Loucy (cell line): ENCODE measurements at regions not wholly inside any gene's neighbourhood (a gene's known extent, or its start where the extent isn't known, plus 50 kb on each side); places are given as distances from the start of the nearest gene placed in this dataset.

Source experiments
- H2AFZ ChIP-seq: fragments of 200-600 bp; sonication (generic); 2 replicates; pipeline ENCODE4 v1.6.0; 2016; ENCODE audit warnings: antibody characterized with exemption, mild to moderate bottlenecking, low read length, moderate library complexity
- H3F3A ChIP-seq: fragments of 200-600 bp; 2 replicates; pipeline ENCODE4 v1.6.0; 2016; ENCODE audit warnings: antibody characterized with exemption, low read depth, mild to moderate bottlenecking
- H3K27me3 ChIP-seq: fragments of 200-600 bp; sonication (generic); 2 replicates; pipeline ENCODE4 v1.6.1; 2014; ENCODE audit warnings: low read length, mild to moderate bottlenecking; ENCODE audit not compliant: insufficient read depth, poor library complexity, severe bottlenecking
- H3K36me3 ChIP-seq: fragments of 200-600 bp; sonication (generic); 2 replicates; pipeline ENCODE4 v1.6.1; 2016; ENCODE audit warnings: low read length; ENCODE audit not compliant: insufficient read depth
- H3K4me1 ChIP-seq: fragments of 200-600 bp; sonication (generic); 2 replicates; pipeline ENCODE4 v1.5.1; 2014; ENCODE audit warnings: low read length, mild to moderate bottlenecking; ENCODE audit not compliant: insufficient read depth, poor library complexity, severe bottlenecking
- H3K4me2 ChIP-seq: fragments of 200-600 bp; sonication (generic); 2 replicates; pipeline ENCODE4 v1.6.0; 2014; ENCODE audit warnings: antibody characterized with exemption, low read length, low read depth, mild to moderate bottlenecking; ENCODE audit not compliant: poor library complexity, severe bottlenecking
- H3K4me3 ChIP-seq: fragments of 200-600 bp; sonication (generic); 2 replicates; pipeline ENCODE4 v1.5.1; 2014; ENCODE audit warnings: low read length, mild to moderate bottlenecking, mixed read lengths; ENCODE audit not compliant: poor library complexity, severe bottlenecking
- H3K79me2 ChIP-seq: fragments of 200-600 bp; sonication (generic); 2 replicates; pipeline ENCODE4 v1.6.1; 2014; ENCODE audit warnings: low read length; ENCODE audit not compliant: insufficient read depth
- H3K9ac ChIP-seq: fragments of 200-600 bp; sonication (generic); 2 replicates; pipeline ENCODE4 v1.6.0; 2014; ENCODE audit warnings: mild to moderate bottlenecking, low read depth, low read length, moderate library complexity; ENCODE audit not compliant: poor library complexity, severe bottlenecking
- H3K9me2 ChIP-seq: fragments of 200-600 bp; sonication (generic); replicated peaks from 2 replicates; pipeline ENCODE4 v1.6.1; 2016; ENCODE audit warnings: low read depth, low read length, mixed read lengths
- H3K9me3 ChIP-seq: fragments of 200-600 bp; sonication (generic); 2 replicates; pipeline ENCODE4 v1.6.1; 2014; ENCODE audit warnings: mild to moderate bottlenecking, antibody characterized with exemption, low read length, low read depth; ENCODE audit not compliant: insufficient read depth
- H4K20me1 ChIP-seq: fragments of 200-600 bp; sonication (generic); 2 replicates; pipeline ENCODE4 v1.6.0; 2014; ENCODE audit warnings: antibody characterized with exemption, low read length, mild to moderate bottlenecking; ENCODE audit not compliant: insufficient read depth, poor library complexity, severe bottlenecking
- CTCF ChIP-seq: fragments of 200-600 bp; sonication (generic); conservative IDR thresholded peaks from 2 replicates; pipeline ENCODE4 v1.5.1; 2014; ENCODE audit warnings: mild to moderate bottlenecking, antibody characterized with exemption, low read length
- EZH2phosphoT487 ChIP-seq: fragments of 200-600 bp; IDR thresholded peaks from 2 replicates; pipeline ENCODE4 v1.6.1; 2018; ENCODE audit warnings: antibody characterized with exemption, mild to moderate bottlenecking, moderate library complexity, borderline replicate concordance

- H3K4me1 ChIP-seq = no peaks in the 10 kb centered on the region
- no peaks in the 10 kb centered on the region for H4K20me1 ChIP-seq
- no peaks in the 10 kb centered on the region for H3K27me3 ChIP-seq
- H2AFZ ChIP-seq = no peak overlapping the region
- no peak overlapping the region for H3K4me3 ChIP-seq
- no peaks in the 10 kb centered on the region for H3K9me2 ChIP-seq
- TF ChIP-seq EZH2phosphoT487 (no peak), CTCF (no peak)
- H3K36me3 ChIP-seq = no peaks in the 10 kb centered on the region
- no peak overlapping the region for H3K4me2 ChIP-seq
- H3K79me2 ChIP-seq = no peaks in the 10 kb centered on the region
- H3K9me3 ChIP-seq = no peaks in the 10 kb centered on the region
- no peak overlapping the region for H3K9ac ChIP-seq
- no peaks in the 10 kb centered on the region for H3F3A ChIP-seq
Measured at GRCh38 chr14:104424406-104425072, 155.0 kb upstream of the C14orf180 start.

- no peaks in the 10 kb centered on the region for H3K27me3 ChIP-seq
Measured at GRCh38 chr14:104425171-104425681, 154.3 kb upstream of the C14orf180 start.

GRCh38 chr14:104425763-104426646 lies 153.6 kb upstream of the C14orf180 start:
- Histone ChIP-seq H3K4me3 (no peak overlapping the region), H3K9me3 (no peaks in the 10 kb centered on the region), H3K9ac (no peak overlapping the region), H3K4me1 (no peaks in the 10 kb centered on the region), H3K4me2 (no peak overlapping the region), H2AFZ (no peak overlapping the region), H3K79me2 (no peaks in the 10 kb centered on the region), H3K9me2 (no peaks in the 10 kb centered on the region), H3K27me3 (no peaks in the 10 kb centered on the region), H3F3A (no peaks in the 10 kb centered on the region), H3K36me3 (no peaks in the 10 kb centered on the region), H4K20me1 (no peaks in the 10 kb centered on the region)
- no peak for TF ChIP-seq CTCF

More at GRCh38 chr14:104425171-104425681, 154.3 kb upstream of the C14orf180 start:
- no peaks in the 10 kb centered on the region for H3K4me1 ChIP-seq
- H3K4me3 ChIP-seq = no peak overlapping the region
- no peak overlapping the region for H3K4me2 ChIP-seq
- H4K20me1 ChIP-seq = no peaks in the 10 kb centered on the region
- H3F3A ChIP-seq = no peaks in the 10 kb centered on the region
- no peaks in the 10 kb centered on the region for H3K36me3 ChIP-seq
- TF ChIP-seq CTCF (no peak), EZH2phosphoT487 (no peak)
- H3K9me3 ChIP-seq = no peaks in the 10 kb centered on the region
- H3K79me2 ChIP-seq = no peaks in the 10 kb centered on the region
- no peak overlapping the region for H3K9ac ChIP-seq
- H2AFZ ChIP-seq = no peak overlapping the region
- no peaks in the 10 kb centered on the region for H3K9me2 ChIP-seq
